Neural progenitor cell (in vitro differentiated cells): ENCODE measurements at regions not wholly inside any gene's neighbourhood (a gene's known extent, or its start where the extent isn't known, plus 50 kb on each side); places are given as distances from the start of the nearest gene placed in this dataset.

Experiments
- DNase-seq: peaks from one replicate; pipeline ENCODE4 v3.0.0-alpha.2; 2016; ENCODE audit warnings: low spot score
- H2AFZ ChIP-seq: fragments of 200-600 bp; sonication (generic); replicated peaks from 2 replicates; pipeline ENCODE4 v1.6.1; 2016; ENCODE audit warnings: antibody characterized with exemption
- H3F3A ChIP-seq: fragments of 200-600 bp; sonication (generic); 2 replicates; pipeline ENCODE4 v1.6.1; 2016; ENCODE audit warnings: antibody characterized with exemption, low read depth
- H3K27ac ChIP-seq: fragments of 200-600 bp; sonication (generic); 2 replicates; pipeline ENCODE4 v1.5.1; 2016; ENCODE audit warnings: mild to moderate bottlenecking
- H3K27me3 ChIP-seq: fragments of 200-600 bp; sonication (generic); 2 replicates; pipeline ENCODE4 v1.6.1; 2016; ENCODE audit warnings: mild to moderate bottlenecking, moderate library complexity
- H3K36me3 ChIP-seq: fragments of 200-600 bp; sonication (generic); 2 replicates; pipeline ENCODE4 v1.5.1; 2016
- H3K4me1 ChIP-seq: fragments of 200-600 bp; sonication (generic); 2 replicates; pipeline ENCODE4 v1.6.1; 2016; ENCODE audit warnings: mixed run types
- H3K4me2 ChIP-seq: fragments of 200-600 bp; sonication (generic); 2 replicates; pipeline ENCODE4 v1.6.1; 2016
- H3K4me3 ChIP-seq: fragments of 200-600 bp; sonication (generic); 2 replicates; pipeline ENCODE4 v1.5.1; 2016
- H3K79me2 ChIP-seq: fragments of 200-600 bp; sonication (generic); 2 replicates; pipeline ENCODE4 v1.6.1; 2016; ENCODE audit warnings: low read depth
- H3K9ac ChIP-seq: fragments of 200-600 bp; sonication (generic); 2 replicates; pipeline ENCODE4 v1.6.1; 2016
- H3K9me3 ChIP-seq: fragments of 200-600 bp; sonication (generic); 2 replicates; pipeline ENCODE4 v1.5.1; 2016; ENCODE audit warnings: low read depth
- H4K20me1 ChIP-seq: fragments of 200-600 bp; sonication (generic); 2 replicates; pipeline ENCODE4 v1.6.1; 2016; ENCODE audit warnings: low read depth
- H3K27ac Mint-ChIP-seq: 3 replicates; pipeline ENCODE4 v1.8.0; 2021; ENCODE audit warnings: mixed read lengths
- H3K27me3 Mint-ChIP-seq: 2 replicates; pipeline ENCODE4 v1.8.0; 2022; ENCODE audit warnings: low read depth, mild to moderate bottlenecking, inconsistent platforms, moderate library complexity, mixed read lengths; ENCODE audit not compliant: insufficient read depth
- H3K36me3 Mint-ChIP-seq: 3 replicates; pipeline ENCODE4 v1.8.0; 2021; ENCODE audit warnings: mixed read lengths
- H3K4me1 Mint-ChIP-seq: 3 replicates; pipeline ENCODE4 v1.8.0; 2021; ENCODE audit warnings: mixed read lengths
- H3K4me3 Mint-ChIP-seq: 3 replicates; pipeline ENCODE4 v1.8.0; 2021; ENCODE audit warnings: mild to moderate bottlenecking, moderate library complexity, mixed read lengths
- H3K9me3 Mint-ChIP-seq: 3 replicates; pipeline ENCODE4 v1.8.0; 2020; ENCODE audit warnings: mixed read lengths
- CTCF ChIP-seq: fragments of 200-600 bp; sonication (generic); IDR thresholded peaks from 2 replicates; pipeline ENCODE4 v1.5.1; 2017; ENCODE audit warnings: antibody characterized with exemption, mild to moderate bottlenecking
- EZH2 ChIP-seq: fragments of 200-600 bp; sonication (generic); IDR thresholded peaks from 2 replicates; pipeline ENCODE4 v1.6.1; 2017; ENCODE audit warnings: antibody characterized with exemption, mild to moderate bottlenecking, moderate library complexity
- EZH2phosphoT487 ChIP-seq: fragments of 200-600 bp; sonication (generic); IDR thresholded peaks from 2 replicates; pipeline ENCODE4 v1.6.1; 2017; ENCODE audit warnings: antibody characterized with exemption

- TF ChIP-seq EZH2phosphoT487 (no peak), CTCF (no peak)
Measured at GRCh38 chr6:55088902-55089301, 85.4 kb upstream of the HCRTR2 start.

DNA sequence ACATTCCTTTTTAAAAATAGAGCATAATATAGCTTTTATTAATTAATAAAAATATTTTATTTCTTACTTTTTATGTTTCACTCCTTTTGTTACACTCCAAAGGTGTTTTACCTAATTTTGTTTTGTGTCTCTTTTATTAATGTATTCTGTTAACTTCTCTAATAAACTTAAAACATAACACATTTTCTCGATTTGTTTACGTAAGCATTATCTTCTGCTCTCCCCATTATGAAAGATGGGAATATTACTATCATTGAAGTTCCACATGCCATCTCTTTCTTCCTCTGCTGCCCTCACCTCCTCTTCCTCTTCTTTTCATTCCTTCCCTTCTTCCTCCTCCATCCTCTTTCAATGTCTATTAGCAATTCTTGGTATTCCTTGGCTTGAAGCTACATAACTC lies 85.0 kb upstream of the HCRTR2 start:
- no peak overlapping the region for H3K9ac ChIP-seq
- H4K20me1 ChIP-seq: no peaks in the 10 kb centered on the region
- H3K9me3 ChIP-seq: no peaks in the 10 kb centered on the region
- H2AFZ ChIP-seq: no peak overlapping the region
- H3K79me2 ChIP-seq: no peaks in the 10 kb centered on the region
- Mint-ChIP-seq H3K4me1 (no peaks in the 10 kb centered on the region), H3K27me3 (peaks cover 2% of the 10 kb centered on the region), H3K9me3 (peaks cover 15% of the 10 kb centered on the region), H3K27ac (no peak overlapping the region), H3K36me3 (no peaks in the 10 kb centered on the region), H3K4me3 (no peak overlapping the region)
- no peak for DNase-seq
- H3K36me3 ChIP-seq: no peaks in the 10 kb centered on the region
- H3F3A ChIP-seq: no peaks in the 10 kb centered on the region
- no peak overlapping the region for H3K4me2 ChIP-seq
- no peak overlapping the region for H3K27ac ChIP-seq
- no peak overlapping the region for H3K4me3 ChIP-seq
- TF ChIP-seq EZH2phosphoT487 (no peak), EZH2 (no peak), CTCF (no peak)
- H3K4me1 ChIP-seq: no peaks in the 10 kb centered on the region
- no peaks in the 10 kb centered on the region for H3K27me3 ChIP-seq

More at GRCh38 chr6:55088902-55089301, 85.4 kb upstream of the HCRTR2 start:
- H3K9me3 Mint-ChIP-seq: peaks cover 15% of the 10 kb centered on the region
- H3K36me3 Mint-ChIP-seq: no peaks in the 10 kb centered on the region
- Histone ChIP-seq H2AFZ (no peak overlapping the region), H3K4me2 (no peak overlapping the region), H3K4me1 (no peaks in the 10 kb centered on the region), H3K27me3 (no peaks in the 10 kb centered on the region), H4K20me1 (no peaks in the 10 kb centered on the region), H3K9me3 (no peaks in the 10 kb centered on the region), H3K79me2 (no peaks in the 10 kb centered on the region), H3K4me3 (no peak overlapping the region), H3F3A (no peaks in the 10 kb centered on the region), H3K27ac (no peak overlapping the region), H3K9ac (no peak overlapping the region), H3K36me3 (no peaks in the 10 kb centered on the region)
- peaks cover 2% of the 10 kb centered on the region for H3K27me3 Mint-ChIP-seq
- DNase-seq: no peak
- H3K4me1 Mint-ChIP-seq: no peaks in the 10 kb centered on the region
- H3K4me3 Mint-ChIP-seq: no peak overlapping the region
- no peak overlapping the region for H3K27ac Mint-ChIP-seq

DNA sequence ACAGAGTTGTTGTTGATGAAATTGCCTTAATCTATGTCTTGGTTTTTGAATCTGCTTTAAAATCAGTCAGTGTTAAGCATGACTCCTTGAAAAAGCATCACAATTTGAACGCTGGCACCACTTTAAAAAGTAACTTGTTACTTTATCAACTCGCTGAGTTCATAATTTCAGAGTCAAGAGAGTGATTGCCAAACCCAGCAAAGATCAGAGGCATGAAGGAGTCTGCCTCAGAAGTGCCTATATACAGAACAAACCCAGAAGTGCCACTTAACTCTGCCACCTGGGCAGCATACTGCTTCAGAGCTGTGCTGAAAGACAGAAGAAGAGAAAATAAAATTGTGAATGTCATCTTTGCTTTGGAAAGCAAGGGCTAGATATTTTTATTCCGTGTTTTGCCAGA lies 73.6 kb upstream of the HCRTR2 start:
- TF ChIP-seq EZH2phosphoT487: no peak
- TF ChIP-seq EZH2: no peak
- TF ChIP-seq CTCF: no peak
- H3K27ac ChIP-seq: no peak overlapping the region
- no peaks in the 10 kb centered on the region for H3K79me2 ChIP-seq
- no peaks in the 10 kb centered on the region for H3K27me3 ChIP-seq
- no peaks in the 10 kb centered on the region for H3K4me1 ChIP-seq
- H3K36me3 ChIP-seq: no peaks in the 10 kb centered on the region
- H3K36me3 Mint-ChIP-seq: no peaks in the 10 kb centered on the region
- no peaks in the 10 kb centered on the region for H3K9me3 ChIP-seq
- no peaks in the 10 kb centered on the region for H3K4me1 Mint-ChIP-seq
- no peaks in the 10 kb centered on the region for H3K9me3 Mint-ChIP-seq
- no peak overlapping the region for H3K4me3 ChIP-seq
- DNase-seq: no peak
- H4K20me1 ChIP-seq: no peaks in the 10 kb centered on the region
- no peaks in the 10 kb centered on the region for H3K27me3 Mint-ChIP-seq
- no peaks in the 10 kb centered on the region for H3F3A ChIP-seq
- H3K9ac ChIP-seq: no peak overlapping the region
- no peak overlapping the region for H3K27ac Mint-ChIP-seq
- peak overlapping the region; percentile 40 for H2AFZ ChIP-seq
- no peak overlapping the region for H3K4me2 ChIP-seq
- no peak overlapping the region for H3K4me3 Mint-ChIP-seq

DNA sequence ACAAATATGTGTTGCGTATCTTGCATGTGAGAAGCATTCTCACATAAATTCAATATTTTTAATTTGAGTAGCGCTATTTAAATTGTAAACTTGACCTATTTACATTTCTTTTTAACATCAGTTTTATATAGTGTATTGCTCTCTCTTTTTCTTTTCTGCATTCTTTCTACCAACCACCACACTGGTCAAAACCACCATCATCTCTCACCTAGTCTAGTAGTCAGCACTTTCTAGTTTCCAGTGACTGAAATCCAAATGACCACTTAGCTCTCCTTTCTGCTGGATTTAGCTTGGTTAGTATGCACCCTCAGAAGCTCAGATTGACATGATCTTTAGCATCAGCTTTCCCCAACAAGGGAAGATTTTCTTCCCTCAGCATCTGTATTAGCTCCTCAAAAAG lies 73.2 kb upstream of the HCRTR2 start:
- no peaks in the 10 kb centered on the region for H3K36me3 Mint-ChIP-seq
- no peaks in the 10 kb centered on the region for H3K36me3 ChIP-seq
- H3K9me3 ChIP-seq: no peaks in the 10 kb centered on the region
- no peak overlapping the region for H3K4me3 Mint-ChIP-seq
- no peaks in the 10 kb centered on the region for H4K20me1 ChIP-seq
- no peaks in the 10 kb centered on the region for H3K27me3 Mint-ChIP-seq
- no peak for DNase-seq
- H3F3A ChIP-seq: no peaks in the 10 kb centered on the region
- no peak overlapping the region for H3K4me3 ChIP-seq
- H3K27ac Mint-ChIP-seq: no peak overlapping the region
- H2AFZ ChIP-seq: no peak overlapping the region
- H3K4me1 Mint-ChIP-seq: peaks cover 2% of the 10 kb centered on the region
- H3K27me3 ChIP-seq: no peaks in the 10 kb centered on the region
- H3K9me3 Mint-ChIP-seq: no peaks in the 10 kb centered on the region
- no peak overlapping the region for H3K27ac ChIP-seq
- H3K4me2 ChIP-seq: no peak overlapping the region
- no peaks in the 10 kb centered on the region for H3K79me2 ChIP-seq
- no peaks in the 10 kb centered on the region for H3K4me1 ChIP-seq
- TF ChIP-seq EZH2phosphoT487 (no peak), EZH2 (no peak), CTCF (no peak)
- H3K9ac ChIP-seq: no peak overlapping the region
